HCT116 (cell line): ENCODE measurements at regions not wholly inside any gene's neighbourhood (a gene's known extent, or its start where the extent isn't known, plus 50 kb on each side); places are given as distances from the start of the nearest gene placed in this dataset.

Source experiments
- ATAC-seq: fragments of 200-7000 bp; cut with Tn5 transposase; 2 replicates; pipeline ENCODE4 v1.9.1; 2020; ENCODE audit warnings: mild to moderate bottlenecking, moderate library complexity
- BruUV-seq: library from RNA; stranded (reverse); fragments of 400-500 nt; replicated peaks from 2 replicates; lab custom pipeline; 2021; lab: Mats Ljungman, UMichigan
- CTCF ChIA-PET: fragments of 300-600 bp; sonication (Branson Sonifier 250); formaldehyde crosslinking; loops from one replicate; lab custom pipeline; 2021; ENCODE audit warnings: antibody characterized with exemption; lab: Charles Lee
- POLR2A ChIA-PET: fragments of 300-600, 350-600 bp; sonication (Branson Sonifier 250); formaldehyde crosslinking; loops from one replicate; lab custom pipeline; 2021; ENCODE audit warnings: antibody characterized with exemption; lab: Charles Lee
- RAD21 ChIA-PET, 2 experiments: fragments of 300-600 bp; sonication (Branson Sonifier 250); formaldehyde crosslinking; loops; one replicate each; lab custom pipeline; 2023; ENCODE audit warnings: low total read pairs in 2 of 2; ENCODE audit not compliant: uncharacterized antibody in 2 of 2, unreplicated experiment in 2 of 2, low non-redundant PET in 1 of 2; lab: Charles Lee
- DNase-seq: peaks from one replicate; pipeline ENCODE4 v3.0.0-alpha.2; 2010; ENCODE audit warnings: low read depth, low spot score
- H2AFZ ChIP-seq: fragments of 200-600 bp; shearing (Covaris generic), sonication (generic); 2 replicates; pipeline ENCODE4 v1.6.1; 2017; ENCODE audit warnings: low read depth, mixed run types, mixed read lengths, antibody characterized with exemption, low read length; ENCODE audit not compliant: poor library complexity, severe bottlenecking
- H3K27ac ChIP-seq: 2 replicates; pipeline ENCODE4 v1.5.1; 2012; ENCODE audit warnings: low read depth, low read length
- H3K27me3 ChIP-seq: fragments of 200-600 bp; sonication (generic); 2 replicates; pipeline ENCODE4 v1.6.1; 2016; ENCODE audit warnings: mixed run types, low read length, mixed read lengths; ENCODE audit not compliant: insufficient read depth
- H3K36me3 ChIP-seq, 2 experiments: fragments of 200-500 bp in 1 of 2; fragments of 200-600 bp in 1 of 2; sonication (Bioruptor generic) in 1 of 2; sonication (generic) in 1 of 2; 2 replicates each; pipeline versions ENCODE4 v1.5.1 to v1.6.1; 2014 to 2016; ENCODE audit warnings: low read length in 2 of 2, inconsistent platforms in 1 of 2, mixed read lengths in 1 of 2, mixed run types in 1 of 2; ENCODE audit not compliant: insufficient read depth in 2 of 2, control insufficient read depth in 1 of 2
- H3K4me1 ChIP-seq, 2 experiments: fragments of 200-600 bp in 1 of 2; sonication (generic) in 1 of 2; 2 replicates each; pipeline versions ENCODE4 v1.5.1 to v1.6.1; 2012 to 2017; ENCODE audit warnings: low read length in 2 of 2, inconsistent platforms in 1 of 2, mild to moderate bottlenecking in 1 of 2, mixed read lengths in 1 of 2, mixed run types in 1 of 2, moderate library complexity in 1 of 2; ENCODE audit not compliant: insufficient read depth in 2 of 2, control insufficient read depth in 1 of 2
- H3K4me2 ChIP-seq: fragments of 200-600 bp; sonication (generic); 2 replicates; pipeline ENCODE4 v1.6.1; 2017; ENCODE audit warnings: mixed run types, low read length, mixed read lengths
- H3K4me3 ChIP-seq, 2 experiments: fragments of 200-600 bp in 1 of 2; sonication (generic) in 1 of 2; replicated peaks in 1 of 2; 2 replicates each; pipeline ENCODE4 v1.5.1; 2011 to 2016; ENCODE audit warnings: low read length in 2 of 2, control low read depth in 1 of 2, low read depth in 1 of 2, mild to moderate bottlenecking in 1 of 2, mixed read lengths in 1 of 2, mixed run types in 1 of 2
- H3K79me2 ChIP-seq: fragments of 200-600 bp; sonication (generic); 2 replicates; pipeline ENCODE4 v1.6.1; 2017; ENCODE audit warnings: mild to moderate bottlenecking, mixed run types, low read length, moderate library complexity, mixed read lengths; ENCODE audit not compliant: insufficient read depth
- H3K9ac ChIP-seq: fragments of 200-600 bp; sonication (generic); 2 replicates; pipeline ENCODE4 v1.6.1; 2016; ENCODE audit warnings: low read length, mixed read lengths
- H3K9me2 ChIP-seq: fragments of 200-600 bp; sonication (generic), shearing (Covaris generic); 2 replicates; pipeline ENCODE4 v1.6.1; 2017; ENCODE audit warnings: mixed run types, mild to moderate bottlenecking, moderate library complexity; ENCODE audit not compliant: insufficient read depth
- H3K9me3 ChIP-seq, 2 experiments: fragments of 200-500 bp in 1 of 2; fragments of 200-600 bp in 1 of 2; sonication (Bioruptor generic) in 1 of 2; sonication (generic) in 1 of 2; 2 replicates each; pipeline ENCODE4 v1.6.1; 2014 to 2017; ENCODE audit warnings: low read length in 2 of 2, mixed read lengths in 2 of 2, inconsistent platforms in 1 of 2, low read depth in 1 of 2, mild to moderate bottlenecking in 1 of 2, mixed run types in 1 of 2, moderate library complexity in 1 of 2; ENCODE audit not compliant: control insufficient read depth in 1 of 2, insufficient read depth in 1 of 2
- H4K20me1 ChIP-seq: fragments of 200-600 bp; sonication (generic), shearing (Covaris generic); 2 replicates; pipeline ENCODE4 v1.6.1; 2017; ENCODE audit warnings: mixed run types, mild to moderate bottlenecking, moderate library complexity; ENCODE audit not compliant: insufficient read depth
- ATF3 ChIP-seq: IDR thresholded peaks from 2 replicates; pipeline ENCODE4 v1.6.1; 2012
- CEBPB ChIP-seq: IDR thresholded peaks from 2 replicates; pipeline ENCODE4 v1.6.1; 2012; ENCODE audit warnings: low read depth
- EGR1 ChIP-seq: IDR thresholded peaks from 2 replicates; pipeline ENCODE4 v1.6.1; 2012; ENCODE audit warnings: low read depth
- ELF1 ChIP-seq: IDR thresholded peaks from 2 replicates; pipeline ENCODE4 v1.6.1; 2012; ENCODE audit warnings: low read depth, borderline replicate concordance
- EZH2 ChIP-seq: fragments of 200-600 bp; sonication (generic); IDR thresholded peaks from 2 replicates; pipeline ENCODE4 v1.6.1; 2017; ENCODE audit warnings: antibody characterized with exemption, mixed run types
- FOSL1 ChIP-seq: IDR thresholded peaks from 2 replicates; pipeline ENCODE4 v1.6.1; 2012; ENCODE audit warnings: low read depth
- JUND ChIP-seq: IDR thresholded peaks from 2 replicates; pipeline ENCODE4 v1.6.1; 2012
- POLR2A ChIP-seq: IDR thresholded peaks from 2 replicates; pipeline ENCODE4 v1.7.0; 2011; ENCODE audit warnings: borderline replicate concordance; ENCODE audit not compliant: insufficient read depth, insufficient read length; ENCODE audit errors: extremely low read depth
- POLR2AphosphoS5 ChIP-seq: IDR thresholded peaks from 2 replicates; pipeline ENCODE4 v1.6.1; 2011; ENCODE audit warnings: mild to moderate bottlenecking, low read depth, low read length, moderate library complexity
- SIN3A ChIP-seq: IDR thresholded peaks from 2 replicates; pipeline ENCODE4 v1.6.1; 2012; ENCODE audit warnings: low read depth
- SRF ChIP-seq: IDR thresholded peaks from 2 replicates; pipeline ENCODE4 v1.6.1; 2012; ENCODE audit warnings: low read depth
- TCF7L2 ChIP-seq: IDR thresholded peaks from 2 replicates; pipeline ENCODE4 v1.7.0; 2011; ENCODE audit warnings: borderline replicate concordance, inconsistent platforms; ENCODE audit not compliant: insufficient read depth, insufficient read length; ENCODE audit errors: extremely low read depth
- YY1 ChIP-seq: IDR thresholded peaks from 2 replicates; pipeline ENCODE4 v1.6.1; 2011; ENCODE audit warnings: low read length, low read depth, moderate library complexity, mild to moderate bottlenecking; ENCODE audit not compliant: insufficient replicate concordance; ENCODE audit errors: extremely low read depth
- ZFX ChIP-seq: fragments of 450-650 bp; IDR thresholded peaks from 2 replicates; pipeline ENCODE4 v1.6.1; 2017
- ZNF274 ChIP-seq: fragments of 200-500 bp; sonication (Bioruptor generic); IDR thresholded peaks from 2 replicates; pipeline ENCODE4 v1.6.1; 2014; ENCODE audit warnings: mild to moderate bottlenecking, low read depth, low read length, inconsistent platforms
- intact Hi-C: fragments of 100-400 bp; cut with micrococcal nuclease; formaldehyde crosslinking; loops from 2 replicates; pipeline ENCODE4 v1.10.0; 2022
- TF ChIP-seq, protein P1 (sequence below), 3 experiments: fragments of 200-600 bp in 1 of 3; sonication (generic) in 1 of 3; IDR thresholded peaks in 2 of 3; conservative IDR thresholded peaks in 1 of 3; 2 replicates each; pipeline ENCODE4 v1.5.1; 2012 to 2017; ENCODE audit warnings: low read depth in 2 of 3, low read length in 2 of 3, antibody characterized with exemption in 1 of 3, borderline replicate concordance in 1 of 3, control low read depth in 1 of 3, mild to moderate bottlenecking in 1 of 3, mixed read lengths in 1 of 3, mixed run types in 1 of 3, moderate library complexity in 1 of 3; ENCODE audit not compliant: insufficient read depth in 1 of 3
- TF ChIP-seq, protein P2 (sequence below): IDR thresholded peaks from 2 replicates; pipeline ENCODE4 v1.6.1; 2012
- TF ChIP-seq, protein P3 (sequence below): IDR thresholded peaks from 2 replicates; pipeline ENCODE4 v1.6.1; 2011; ENCODE audit warnings: mild to moderate bottlenecking, low read length, moderate library complexity; ENCODE audit not compliant: insufficient replicate concordance; ENCODE audit errors: extremely low read depth
- TF ChIP-seq, protein P4 (sequence below): IDR thresholded peaks from 2 replicates; pipeline ENCODE4 v1.6.1; 2012; ENCODE audit warnings: low read depth

DNA sequence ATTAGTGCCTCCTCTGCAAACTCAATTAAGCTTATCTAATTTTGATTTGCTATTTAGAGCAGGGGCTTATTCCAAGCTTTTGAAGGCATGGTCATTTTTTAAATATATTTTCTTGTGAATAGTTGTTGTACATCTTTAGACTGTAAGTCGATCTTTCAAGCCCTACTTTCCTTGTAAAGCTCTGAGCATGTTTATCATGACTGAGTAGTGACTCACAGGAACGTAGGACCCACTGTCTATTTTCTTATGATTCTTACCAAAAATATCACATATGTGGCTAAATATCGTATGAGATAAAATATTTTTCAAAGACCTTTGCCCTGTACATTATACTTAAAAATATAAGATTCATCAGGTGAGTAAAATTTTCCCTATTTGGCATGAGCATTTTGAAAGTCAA is 440.4 kb upstream of the GRIN3A start:
- no peak for ATAC-seq
- RAD21 ChIA-PET = no interaction called here
- no TSS peak for BruUV-seq

More for the DNA sequence above, 440.4 kb upstream of the GRIN3A start:
- no peak overlapping the region for H3K27ac ChIP-seq
- H3K36me3 ChIP-seq = no peaks in the 10 kb centered on the region
- H3K27me3 ChIP-seq = no peaks in the 10 kb centered on the region
- TF ChIP-seq EGR1 = no peak
- no peak for TF ChIP-seq CEBPB
- no peak for TF ChIP-seq POLR2AphosphoS5
- no peak for TF ChIP-seq SIN3A
- TF ChIP-seq, protein P1, sequence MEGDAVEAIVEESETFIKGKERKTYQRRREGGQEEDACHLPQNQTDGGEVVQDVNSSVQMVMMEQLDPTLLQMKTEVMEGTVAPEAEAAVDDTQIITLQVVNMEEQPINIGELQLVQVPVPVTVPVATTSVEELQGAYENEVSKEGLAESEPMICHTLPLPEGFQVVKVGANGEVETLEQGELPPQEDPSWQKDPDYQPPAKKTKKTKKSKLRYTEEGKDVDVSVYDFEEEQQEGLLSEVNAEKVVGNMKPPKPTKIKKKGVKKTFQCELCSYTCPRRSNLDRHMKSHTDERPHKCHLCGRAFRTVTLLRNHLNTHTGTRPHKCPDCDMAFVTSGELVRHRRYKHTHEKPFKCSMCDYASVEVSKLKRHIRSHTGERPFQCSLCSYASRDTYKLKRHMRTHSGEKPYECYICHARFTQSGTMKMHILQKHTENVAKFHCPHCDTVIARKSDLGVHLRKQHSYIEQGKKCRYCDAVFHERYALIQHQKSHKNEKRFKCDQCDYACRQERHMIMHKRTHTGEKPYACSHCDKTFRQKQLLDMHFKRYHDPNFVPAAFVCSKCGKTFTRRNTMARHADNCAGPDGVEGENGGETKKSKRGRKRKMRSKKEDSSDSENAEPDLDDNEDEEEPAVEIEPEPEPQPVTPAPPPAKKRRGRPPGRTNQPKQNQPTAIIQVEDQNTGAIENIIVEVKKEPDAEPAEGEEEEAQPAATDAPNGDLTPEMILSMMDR (IDR thresholded peaks at IDR 0.05 in 2 of 3, conservative IDR thresholded peaks at IDR 0.05 in 1 of 3; ENCODE audit: borderline replicate concordance in 1 of 3, insufficient read depth in 1 of 3, low read depth in 2 of 3, low read length in 2 of 3) = no peak
- TF ChIP-seq TCF7L2 = no peak
- no peak for TF ChIP-seq ZNF274
- TF ChIP-seq YY1 = no peak
- TF ChIP-seq ATF3 = no peak
- TF ChIP-seq, protein P2, sequence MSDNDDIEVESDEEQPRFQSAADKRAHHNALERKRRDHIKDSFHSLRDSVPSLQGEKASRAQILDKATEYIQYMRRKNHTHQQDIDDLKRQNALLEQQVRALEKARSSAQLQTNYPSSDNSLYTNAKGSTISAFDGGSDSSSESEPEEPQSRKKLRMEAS = no peak
- TF ChIP-seq ELF1 = no peak
- no peak for TF ChIP-seq EZH2
- TF ChIP-seq FOSL1 = no peak
- TF ChIP-seq, protein P3, sequence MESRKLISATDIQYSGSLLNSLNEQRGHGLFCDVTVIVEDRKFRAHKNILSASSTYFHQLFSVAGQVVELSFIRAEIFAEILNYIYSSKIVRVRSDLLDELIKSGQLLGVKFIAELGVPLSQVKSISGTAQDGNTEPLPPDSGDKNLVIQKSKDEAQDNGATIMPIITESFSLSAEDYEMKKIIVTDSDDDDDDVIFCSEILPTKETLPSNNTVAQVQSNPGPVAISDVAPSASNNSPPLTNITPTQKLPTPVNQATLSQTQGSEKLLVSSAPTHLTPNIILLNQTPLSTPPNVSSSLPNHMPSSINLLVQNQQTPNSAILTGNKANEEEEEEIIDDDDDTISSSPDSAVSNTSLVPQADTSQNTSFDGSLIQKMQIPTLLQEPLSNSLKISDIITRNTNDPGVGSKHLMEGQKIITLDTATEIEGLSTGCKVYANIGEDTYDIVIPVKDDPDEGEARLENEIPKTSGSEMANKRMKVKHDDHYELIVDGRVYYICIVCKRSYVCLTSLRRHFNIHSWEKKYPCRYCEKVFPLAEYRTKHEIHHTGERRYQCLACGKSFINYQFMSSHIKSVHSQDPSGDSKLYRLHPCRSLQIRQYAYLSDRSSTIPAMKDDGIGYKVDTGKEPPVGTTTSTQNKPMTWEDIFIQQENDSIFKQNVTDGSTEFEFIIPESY = no peak
- no peak for TF ChIP-seq POLR2A
- TF ChIP-seq JUND = no peak
- no peak for TF ChIP-seq SRF
- no peak for TF ChIP-seq ZFX
- TF ChIP-seq, protein P4, sequence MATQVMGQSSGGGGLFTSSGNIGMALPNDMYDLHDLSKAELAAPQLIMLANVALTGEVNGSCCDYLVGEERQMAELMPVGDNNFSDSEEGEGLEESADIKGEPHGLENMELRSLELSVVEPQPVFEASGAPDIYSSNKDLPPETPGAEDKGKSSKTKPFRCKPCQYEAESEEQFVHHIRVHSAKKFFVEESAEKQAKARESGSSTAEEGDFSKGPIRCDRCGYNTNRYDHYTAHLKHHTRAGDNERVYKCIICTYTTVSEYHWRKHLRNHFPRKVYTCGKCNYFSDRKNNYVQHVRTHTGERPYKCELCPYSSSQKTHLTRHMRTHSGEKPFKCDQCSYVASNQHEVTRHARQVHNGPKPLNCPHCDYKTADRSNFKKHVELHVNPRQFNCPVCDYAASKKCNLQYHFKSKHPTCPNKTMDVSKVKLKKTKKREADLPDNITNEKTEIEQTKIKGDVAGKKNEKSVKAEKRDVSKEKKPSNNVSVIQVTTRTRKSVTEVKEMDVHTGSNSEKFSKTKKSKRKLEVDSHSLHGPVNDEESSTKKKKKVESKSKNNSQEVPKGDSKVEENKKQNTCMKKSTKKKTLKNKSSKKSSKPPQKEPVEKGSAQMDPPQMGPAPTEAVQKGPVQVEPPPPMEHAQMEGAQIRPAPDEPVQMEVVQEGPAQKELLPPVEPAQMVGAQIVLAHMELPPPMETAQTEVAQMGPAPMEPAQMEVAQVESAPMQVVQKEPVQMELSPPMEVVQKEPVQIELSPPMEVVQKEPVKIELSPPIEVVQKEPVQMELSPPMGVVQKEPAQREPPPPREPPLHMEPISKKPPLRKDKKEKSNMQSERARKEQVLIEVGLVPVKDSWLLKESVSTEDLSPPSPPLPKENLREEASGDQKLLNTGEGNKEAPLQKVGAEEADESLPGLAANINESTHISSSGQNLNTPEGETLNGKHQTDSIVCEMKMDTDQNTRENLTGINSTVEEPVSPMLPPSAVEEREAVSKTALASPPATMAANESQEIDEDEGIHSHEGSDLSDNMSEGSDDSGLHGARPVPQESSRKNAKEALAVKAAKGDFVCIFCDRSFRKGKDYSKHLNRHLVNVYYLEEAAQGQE = no peak
- H3K9ac ChIP-seq = no peak overlapping the region
- POLR2A ChIA-PET = no interaction called here
- no peaks in the 10 kb centered on the region for H3K9me2 ChIP-seq
- H3K4me2 ChIP-seq = no peak overlapping the region
- H3K9me3 ChIP-seq = peaks cover 11 to 12% of the 10 kb centered on the region in 2 experiments
- H3K4me3 ChIP-seq = no peak overlapping the region
- intact Hi-C loops = no loop called here
- no peaks in the 10 kb centered on the region for H3K79me2 ChIP-seq
- DNase-seq = no peak
- CTCF ChIA-PET = no interaction called here
- no peak overlapping the region for H2AFZ ChIP-seq
- H4K20me1 ChIP-seq = no peaks in the 10 kb centered on the region; the same call in 1 of the 2 replicates
- H3K4me1 ChIP-seq = no peaks in the 10 kb centered on the region
